Heart left ventricle (tissue), 13 donors: ENCODE measurements at regions not wholly inside any gene's neighbourhood (a gene's known extent, or its start where the extent isn't known, plus 50 kb on each side); places are given as distances from the start of the nearest gene placed in this dataset.

Experiments used
- POLR2A ChIP-seq, 2 donors: fragments of 450-650 bp; IDR thresholded peaks; one replicate each; pipeline ENCODE4 v1.6.1; 2017; ENCODE audit warnings: antibody characterized with exemption in 2 of 2, mild to moderate bottlenecking in 2 of 2, moderate library complexity in 2 of 2
- TF ChIP-seq, protein P1 (sequence below), 12 donors: fragments of 200-600 bp; sonication (generic) in 4 of 12; IDR thresholded peaks; one replicate each; pipeline versions ENCODE4 v1.5.0 to v1.8.0; 2018 to 2022; ENCODE audit warnings: antibody characterized with exemption in 12 of 12, mild to moderate bottlenecking in 5 of 12
- donor health status: ischemic (EF 13 %, LVEDD 7.1; RV severe dilation, severe dysfunction).
- donor health status: DM: no; HTN: yes; CAD: no.
- donor health status: DM: no; HTN: no; CAD: no.
- donor health status: ischemic (EF 25% LVEDD 6.9; RV normal size, moderate dysfunction).
- donor health status: ischemic (EF 25% LVEDD 5.7; RV mildly dilated, moderate dysfunction).
- donor health status: ischemic (EF 35%, LVEDD 5.7; RV mildly dilated, moderate dysfunction).
- donor health status: nonischemic (EF 11% LVEDD 7.7; RV severe dilation, severe dysfunction).
- donor health status: DM: yes; HTN: yes; CAD: no.
- donor health status: PGD.
- donor health status: ischemic (EF 29% LVEDD 5.4; RV normal size, mild dysfunction).
- donor health status: nonischemic (EF 23%, LVEDD 6.1; RV moderate dilation, normal function).

DNA sequence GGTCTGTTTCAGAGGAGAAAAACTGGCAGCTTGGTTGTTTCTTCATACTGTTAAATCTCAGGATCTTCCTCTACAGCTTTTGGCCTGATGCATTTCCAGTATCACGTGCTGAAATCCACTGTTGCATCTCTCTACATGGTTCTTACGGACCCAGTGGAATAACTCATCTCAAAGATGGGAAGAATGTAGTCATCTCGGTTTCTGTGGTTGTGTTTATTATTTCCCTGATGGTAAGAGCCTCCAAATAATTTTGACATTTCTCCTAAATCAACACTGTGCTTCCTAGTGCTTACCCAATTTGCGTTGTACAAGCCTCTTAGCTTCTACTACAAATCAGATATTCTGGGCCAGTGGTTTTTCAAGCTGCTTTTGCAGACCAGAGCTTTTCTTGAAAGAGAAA lies 812.8 kb downstream of the C12orf50 start:
- no peak for TF ChIP-seq POLR2A (IDR thresholded peaks at IDR 0.05)
- TF ChIP-seq, protein P1, sequence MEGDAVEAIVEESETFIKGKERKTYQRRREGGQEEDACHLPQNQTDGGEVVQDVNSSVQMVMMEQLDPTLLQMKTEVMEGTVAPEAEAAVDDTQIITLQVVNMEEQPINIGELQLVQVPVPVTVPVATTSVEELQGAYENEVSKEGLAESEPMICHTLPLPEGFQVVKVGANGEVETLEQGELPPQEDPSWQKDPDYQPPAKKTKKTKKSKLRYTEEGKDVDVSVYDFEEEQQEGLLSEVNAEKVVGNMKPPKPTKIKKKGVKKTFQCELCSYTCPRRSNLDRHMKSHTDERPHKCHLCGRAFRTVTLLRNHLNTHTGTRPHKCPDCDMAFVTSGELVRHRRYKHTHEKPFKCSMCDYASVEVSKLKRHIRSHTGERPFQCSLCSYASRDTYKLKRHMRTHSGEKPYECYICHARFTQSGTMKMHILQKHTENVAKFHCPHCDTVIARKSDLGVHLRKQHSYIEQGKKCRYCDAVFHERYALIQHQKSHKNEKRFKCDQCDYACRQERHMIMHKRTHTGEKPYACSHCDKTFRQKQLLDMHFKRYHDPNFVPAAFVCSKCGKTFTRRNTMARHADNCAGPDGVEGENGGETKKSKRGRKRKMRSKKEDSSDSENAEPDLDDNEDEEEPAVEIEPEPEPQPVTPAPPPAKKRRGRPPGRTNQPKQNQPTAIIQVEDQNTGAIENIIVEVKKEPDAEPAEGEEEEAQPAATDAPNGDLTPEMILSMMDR (IDR thresholded peaks at IDR 0.05), result no peak
